ENCODE measurements at regions not wholly inside any gene's neighbourhood (a gene's known extent, or its start where the extent isn't known, plus 50 kb on each side); places are given as distances from the start of the nearest gene placed in this dataset.

GRCh38 chr13:63048653-63049052, 1633.0 kb upstream of the PCDH20 start:
- no peak for DNase-seq (ENCODE audit: low spot score)

GRCh38 chr13:63044589-63045313, 1629.1 kb upstream of the PCDH20 start:
- no peak for TF ChIP-seq CTCF (IDR thresholded peaks at IDR 0.05; ENCODE audit: extremely low read depth, missing control alignments)
- DNase-seq (ENCODE audit: low spot score): no peak

More at GRCh38 chr13:63048653-63049052, 1633.0 kb upstream of the PCDH20 start:
- TF ChIP-seq CTCF (IDR thresholded peaks at IDR 0.05; ENCODE audit: extremely low read depth, missing control alignments): no peak

- DNase-seq (ENCODE audit: low spot score): no peak
- no peak for TF ChIP-seq CTCF (IDR thresholded peaks at IDR 0.05; ENCODE audit: extremely low read depth, missing control alignments)
Measured at GRCh38 chr13:63042686-63043085, 1627.0 kb upstream of the PCDH20 start.

GRCh38 chr13:63041640-63042414, 1626.2 kb upstream of the PCDH20 start:
- TF ChIP-seq CTCF (IDR thresholded peaks at IDR 0.05; ENCODE audit: extremely low read depth, missing control alignments): no peak
- DNase-seq (ENCODE audit: low spot score): no peak

GRCh38 chr13:63026285-63026797, 1610.7 kb upstream of the PCDH20 start:
- no peak for TF ChIP-seq CTCF (IDR thresholded peaks at IDR 0.05; ENCODE audit: extremely low read depth, missing control alignments)

GRCh38 chr13:63025741-63026140, 1610.1 kb upstream of the PCDH20 start:
- DNase-seq (ENCODE audit: low spot score): no peak
- no peak for TF ChIP-seq CTCF (IDR thresholded peaks at IDR 0.05; ENCODE audit: extremely low read depth, missing control alignments)

More at GRCh38 chr13:63026285-63026797, 1610.7 kb upstream of the PCDH20 start:
- DNase-seq (ENCODE audit: low spot score): no peak

- DNase-seq (ENCODE audit: low spot score): no peak
- TF ChIP-seq CTCF (IDR thresholded peaks at IDR 0.05; ENCODE audit: extremely low read depth, missing control alignments): no peak
Measured at GRCh38 chr13:63024458-63024857, 1608.8 kb upstream of the PCDH20 start.
